ENCODE measurements at regions not wholly inside any gene's neighbourhood (a gene's known extent, or its start where the extent isn't known, plus 50 kb on each side); places are given as distances from the start of the nearest gene placed in this dataset.

GRCh38 chr12:74456431-74456830 is 81.2 kb upstream of the ATXN7L3B start:
- TF ChIP-seq CTCF (IDR thresholded peaks at IDR 0.05) (no peak), POLR2A (IDR thresholded peaks at IDR 0.05) (no peak), POLR2AphosphoS5 (IDR thresholded peaks at IDR 0.05) (no peak)

All from suprapubic skin (tissue), 4 donors.